ENCODE measurements at regions not wholly inside any gene's neighbourhood (a gene's known extent, or its start where the extent isn't known, plus 50 kb on each side); places are given as distances from the start of the nearest gene placed in this dataset.

GRCh38 chr12:115495300-115495699, 782.2 kb downstream of the MED13L start:
- WGBS, 2 experiments (ENCODE audit: low coverage in 1 of 2, low lambda C conversion rate in 2 of 2, missing lambda C conversion rate in 2 of 2), result 80 to 85% methylated on average over 3 of the region's 3 CpGs
- H3F3A ChIP-seq (ENCODE audit: insufficient read depth), result no peaks in the 10 kb centered on the region
- in situ Hi-C loops (cut with MboI), result no loop called here

GRCh38 chr12:115492553-115492952, 784.9 kb downstream of the MED13L start:
- Histone ChIP-seq H3K79me2 (ENCODE audit: insufficient read depth) (no peaks in the 10 kb centered on the region), H3K27me3 (replicated peaks; ENCODE audit: insufficient read depth) (no peaks in the 10 kb centered on the region), H3F3A (ENCODE audit: insufficient read depth) (no peaks in the 10 kb centered on the region), H4K20me1 (ENCODE audit: insufficient read depth) (no peaks in the 10 kb centered on the region), H3K4me2 (ENCODE audit: unreplicated experiment) (no peak overlapping the region), H3K9me2 (ENCODE audit: insufficient read depth) (no peaks in the 10 kb centered on the region), H3K9me3 (ENCODE audit: low read depth) (no peaks in the 10 kb centered on the region), H3K36me3 (ENCODE audit: low read depth) (no peaks in the 10 kb centered on the region), H2AFZ (no peak overlapping the region), H3K4me1 (ENCODE audit: insufficient read depth) (no peaks in the 10 kb centered on the region), H3K9ac (no peak overlapping the region), H3K27ac (no peak overlapping the region), H3K4me3 (no peak overlapping the region)
- WGBS, 2 experiments (ENCODE audit: low coverage in 1 of 2, low lambda C conversion rate in 2 of 2, missing lambda C conversion rate in 2 of 2), result 0% methylated on average over 2 of the region's 2 CpGs
- no peak for DNase-seq
- in situ Hi-C loops (cut with MboI), result no loop called here
- TF ChIP-seq EZH2 (IDR thresholded peaks at IDR 0.05; ENCODE audit: insufficient read depth, poor library complexity, severe bottlenecking), result no peak
- TF ChIP-seq EZH2phosphoT487 (IDR thresholded peaks at IDR 0.05; ENCODE audit: insufficient read depth, low read depth), result no peak

More at GRCh38 chr12:115495300-115495699, 782.2 kb downstream of the MED13L start:
- Histone ChIP-seq H3K27me3 (replicated peaks; ENCODE audit: insufficient read depth) (no peaks in the 10 kb centered on the region), H3K4me2 (ENCODE audit: unreplicated experiment) (no peak overlapping the region), H3K9ac (no peak overlapping the region), H4K20me1 (ENCODE audit: insufficient read depth) (no peaks in the 10 kb centered on the region), H3K9me3 (ENCODE audit: low read depth) (no peaks in the 10 kb centered on the region), H3K27ac (no peak overlapping the region), H3K9me2 (ENCODE audit: insufficient read depth) (no peaks in the 10 kb centered on the region), H3K4me3 (no peak overlapping the region), H2AFZ (no peak overlapping the region), H3K36me3 (ENCODE audit: low read depth) (no peaks in the 10 kb centered on the region), H3K4me1 (ENCODE audit: insufficient read depth) (no peaks in the 10 kb centered on the region), H3K79me2 (ENCODE audit: insufficient read depth) (no peaks in the 10 kb centered on the region)
- DNase-seq, result no peak
- TF ChIP-seq EZH2phosphoT487 (IDR thresholded peaks at IDR 0.05; ENCODE audit: insufficient read depth, low read depth) (no peak), EZH2 (IDR thresholded peaks at IDR 0.05; ENCODE audit: insufficient read depth, poor library complexity, severe bottlenecking) (no peak)

- in situ Hi-C loops (cut with MboI), result no loop called here
- H3K27me3 ChIP-seq (replicated peaks; ENCODE audit: insufficient read depth), result no peaks in the 10 kb centered on the region
- H3K9me2 ChIP-seq (ENCODE audit: insufficient read depth), result no peaks in the 10 kb centered on the region
Measured at GRCh38 chr12:115491511-115492250, 785.8 kb downstream of the MED13L start.

GRCh38 chr12:115489253-115489652, 788.2 kb downstream of the MED13L start:
- DNase-seq, result no peak
- TF ChIP-seq EZH2 (IDR thresholded peaks at IDR 0.05; ENCODE audit: insufficient read depth, poor library complexity, severe bottlenecking) (no peak), EZH2phosphoT487 (IDR thresholded peaks at IDR 0.05; ENCODE audit: insufficient read depth, low read depth) (no peak)
- no peaks in the 10 kb centered on the region for H3K27me3 ChIP-seq (replicated peaks; ENCODE audit: insufficient read depth)
- no peak overlapping the region for H2AFZ ChIP-seq
- 79 to 85% methylated on average over 6 to 8 of the region's 8 CpGs for WGBS, 2 experiments (ENCODE audit: low coverage in 1 of 2, low lambda C conversion rate in 2 of 2, missing lambda C conversion rate in 2 of 2)
- no peak overlapping the region for H3K4me3 ChIP-seq
- H3K9ac ChIP-seq, result no peak overlapping the region
- H3F3A ChIP-seq (ENCODE audit: insufficient read depth), result no peaks in the 10 kb centered on the region
- no peak overlapping the region for H3K27ac ChIP-seq
- no peaks in the 10 kb centered on the region for H3K9me2 ChIP-seq (ENCODE audit: insufficient read depth)
- H3K4me1 ChIP-seq (ENCODE audit: insufficient read depth), result no peaks in the 10 kb centered on the region
- no peaks in the 10 kb centered on the region for H3K9me3 ChIP-seq (ENCODE audit: low read depth)
- no peaks in the 10 kb centered on the region for H4K20me1 ChIP-seq (ENCODE audit: insufficient read depth)
- H3K79me2 ChIP-seq (ENCODE audit: insufficient read depth), result no peaks in the 10 kb centered on the region
- no peak overlapping the region for H3K4me2 ChIP-seq (ENCODE audit: unreplicated experiment)
- no peaks in the 10 kb centered on the region for H3K36me3 ChIP-seq (ENCODE audit: low read depth)
- in situ Hi-C loops (cut with MboI), result no loop called here

More at GRCh38 chr12:115491511-115492250, 785.8 kb downstream of the MED13L start:
- Histone ChIP-seq H2AFZ (no peak overlapping the region), H3F3A (ENCODE audit: insufficient read depth) (no peaks in the 10 kb centered on the region), H3K79me2 (ENCODE audit: insufficient read depth) (no peaks in the 10 kb centered on the region), H3K4me2 (ENCODE audit: unreplicated experiment) (no peak overlapping the region), H3K27ac (no peak overlapping the region), H3K9ac (no peak overlapping the region), H3K4me3 (no peak overlapping the region), H3K36me3 (ENCODE audit: low read depth) (no peaks in the 10 kb centered on the region), H3K4me1 (ENCODE audit: insufficient read depth) (no peaks in the 10 kb centered on the region), H3K9me3 (ENCODE audit: low read depth) (no peaks in the 10 kb centered on the region), H4K20me1 (ENCODE audit: insufficient read depth) (no peaks in the 10 kb centered on the region)
- TF ChIP-seq EZH2 (IDR thresholded peaks at IDR 0.05; ENCODE audit: insufficient read depth, poor library complexity, severe bottlenecking) (no peak), EZH2phosphoT487 (IDR thresholded peaks at IDR 0.05; ENCODE audit: insufficient read depth, low read depth) (no peak)
- WGBS, 2 experiments (ENCODE audit: low coverage in 1 of 2, low lambda C conversion rate in 2 of 2, missing lambda C conversion rate in 2 of 2), result 61 to 65% methylated on average over 8 of the region's 8 CpGs
- no peak for DNase-seq

All from GM23248 (cell line).